GM06990 (cell line): ENCODE measurements at regions not wholly inside any gene's neighbourhood (a gene's known extent, or its start where the extent isn't known, plus 50 kb on each side); places are given as distances from the start of the nearest gene placed in this dataset.
"Not testable (repeated sequence)": the region's sequence is repeated elsewhere in the genome, so short reads cannot be mapped to it uniquely, and the experiment has no call there.

Source experiments
- DNase-seq: peaks from one replicate; pipeline ENCODE4 v3.0.0-alpha.2; 2011; ENCODE audit not compliant: insufficient read length; ENCODE audit errors: extremely low read depth
- H3K27me3 ChIP-seq: replicated peaks from 2 replicates; pipeline ENCODE4 v1.6.0; 2011; ENCODE audit warnings: low read length; ENCODE audit not compliant: control insufficient read depth, insufficient read depth
- H3K36me3 ChIP-seq: 2 replicates; pipeline ENCODE4 v1.5.1; 2011; ENCODE audit warnings: low read length; ENCODE audit not compliant: control insufficient read depth, insufficient read depth
- H3K4me3 ChIP-seq: replicated peaks from 2 replicates; pipeline ENCODE4 v1.5.1; 2011; ENCODE audit warnings: low read depth, mild to moderate bottlenecking, control low read depth, low read length
- TF ChIP-seq, protein P1 (sequence below): IDR thresholded peaks from 2 replicates; pipeline ENCODE4 v1.5.1; 2011; ENCODE audit warnings: low read length, control low read depth, mild to moderate bottlenecking, inconsistent platforms; ENCODE audit not compliant: insufficient read depth, poor library complexity, severe bottlenecking

GRCh38 chr4:71872767-71873415 is 89.0 kb upstream of the GC start:
- Histone ChIP-seq H3K4me3 (no peak overlapping the region), H3K36me3 (no peaks in the 10 kb centered on the region), H3K27me3 (no peaks in the 10 kb centered on the region)
- TF ChIP-seq, protein P1, sequence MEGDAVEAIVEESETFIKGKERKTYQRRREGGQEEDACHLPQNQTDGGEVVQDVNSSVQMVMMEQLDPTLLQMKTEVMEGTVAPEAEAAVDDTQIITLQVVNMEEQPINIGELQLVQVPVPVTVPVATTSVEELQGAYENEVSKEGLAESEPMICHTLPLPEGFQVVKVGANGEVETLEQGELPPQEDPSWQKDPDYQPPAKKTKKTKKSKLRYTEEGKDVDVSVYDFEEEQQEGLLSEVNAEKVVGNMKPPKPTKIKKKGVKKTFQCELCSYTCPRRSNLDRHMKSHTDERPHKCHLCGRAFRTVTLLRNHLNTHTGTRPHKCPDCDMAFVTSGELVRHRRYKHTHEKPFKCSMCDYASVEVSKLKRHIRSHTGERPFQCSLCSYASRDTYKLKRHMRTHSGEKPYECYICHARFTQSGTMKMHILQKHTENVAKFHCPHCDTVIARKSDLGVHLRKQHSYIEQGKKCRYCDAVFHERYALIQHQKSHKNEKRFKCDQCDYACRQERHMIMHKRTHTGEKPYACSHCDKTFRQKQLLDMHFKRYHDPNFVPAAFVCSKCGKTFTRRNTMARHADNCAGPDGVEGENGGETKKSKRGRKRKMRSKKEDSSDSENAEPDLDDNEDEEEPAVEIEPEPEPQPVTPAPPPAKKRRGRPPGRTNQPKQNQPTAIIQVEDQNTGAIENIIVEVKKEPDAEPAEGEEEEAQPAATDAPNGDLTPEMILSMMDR, result no peak
- no peak for DNase-seq

GRCh38 chr4:71878376-71878775 is 94.5 kb upstream of the GC start:
- Histone ChIP-seq H3K27me3 (no peaks in the 10 kb centered on the region), H3K36me3 (no peaks in the 10 kb centered on the region), H3K4me3 (no peak overlapping the region)
- TF ChIP-seq, protein P1, result no peak
- DNase-seq, result no peak

- Histone ChIP-seq H3K4me3 (no peak overlapping the region), H3K36me3 (no peaks in the 10 kb centered on the region), H3K27me3 (no peaks in the 10 kb centered on the region)
- DNase-seq, result no peak
- TF ChIP-seq, protein P1, result no peak
These were observed 98.4 kb upstream of the GC start for GRCh38 chr4:71882113-71882841.

DNA sequence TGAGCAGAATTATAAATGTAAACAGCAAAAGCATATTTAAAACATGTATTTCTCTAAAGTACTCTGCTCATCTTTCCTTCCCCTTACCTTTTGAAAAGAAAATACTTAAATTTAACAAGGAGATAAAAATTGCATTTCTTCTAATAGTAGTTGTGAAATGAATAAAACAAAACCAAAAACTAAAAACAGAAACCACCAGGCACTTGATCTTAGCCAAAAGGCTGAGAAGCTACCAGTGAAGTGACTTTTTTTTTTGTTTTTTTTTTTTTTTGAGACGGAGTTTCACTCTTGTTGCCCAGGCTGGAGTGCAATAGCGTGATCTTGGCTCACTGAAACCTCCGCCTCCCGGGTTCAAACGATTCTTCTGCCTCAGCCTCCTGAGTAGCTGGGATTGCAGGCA is 116.5 kb upstream of the GC start:
- not testable (repeated sequence) for H3K4me3 ChIP-seq, H3K27me3 ChIP-seq, H3K36me3 ChIP-seq
- DNase-seq, result peak; percentile 4

DNA sequence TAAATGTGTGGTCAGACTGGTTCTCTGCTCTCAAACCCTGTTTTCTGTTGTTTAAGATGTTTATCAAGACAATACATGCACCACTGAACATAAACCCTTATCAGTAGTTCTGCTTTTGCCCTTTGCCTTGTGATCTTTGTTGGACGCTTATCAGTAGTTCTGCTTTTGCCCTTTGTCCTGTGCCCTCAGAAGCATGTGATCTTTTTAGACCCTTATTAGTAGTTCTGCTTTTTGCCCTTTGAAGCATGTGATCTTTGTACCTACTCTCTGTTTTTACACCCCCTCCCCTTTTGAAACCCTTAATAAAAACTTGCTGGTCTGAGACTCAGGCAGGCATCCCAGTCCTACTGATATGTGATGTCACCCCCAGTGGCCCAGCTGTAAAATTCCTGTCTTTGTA is 121.7 kb upstream of the GC start:
- H3K4me3 ChIP-seq, DNase-seq, H3K36me3 ChIP-seq, H3K27me3 ChIP-seq: not testable (repeated sequence)

GRCh38 chr4:71906096-71906495 is 122.2 kb upstream of the GC start:
- TF ChIP-seq, protein P1, result no peak
- no peak for DNase-seq
- Histone ChIP-seq H3K27me3 (no peaks in the 10 kb centered on the region), H3K36me3 (no peaks in the 10 kb centered on the region), H3K4me3 (no peak overlapping the region)

DNA sequence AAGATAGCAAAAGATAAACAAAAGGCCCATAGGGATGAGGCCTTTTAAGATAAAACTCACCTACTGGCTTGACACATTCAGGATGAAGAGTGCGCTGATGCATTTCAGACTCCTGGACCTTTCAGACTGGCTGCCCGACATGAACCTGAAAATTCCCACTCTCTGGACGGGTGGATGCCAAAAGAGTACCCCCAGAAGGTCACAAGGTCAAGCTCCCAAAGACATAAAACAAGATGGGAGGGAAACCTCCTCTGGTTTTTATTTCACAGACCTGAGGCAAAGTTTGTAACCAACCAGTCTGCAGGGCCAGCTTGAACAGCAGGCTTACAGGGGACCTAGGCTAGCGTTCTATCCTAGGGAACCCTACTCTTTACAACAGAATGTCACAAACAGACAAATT is 123.2 kb upstream of the GC start:
- TF ChIP-seq, protein P1, result no peak
- no peaks in the 10 kb centered on the region for H3K36me3 ChIP-seq
- no peaks in the 10 kb centered on the region for H3K27me3 ChIP-seq
- no peak for DNase-seq
- H3K4me3 ChIP-seq, result no peak overlapping the region
